H1 (cell line): ENCODE measurements at regions not wholly inside any gene's neighbourhood (a gene's known extent, or its start where the extent isn't known, plus 50 kb on each side); places are given as distances from the start of the nearest gene placed in this dataset.
A peak's percentile ranks its signal among the peaks of the same experiment; 100 is the strongest.

Experiments used
- CTCF ChIA-PET: fragments of 300-600 bp; sonication (Branson Sonifier 250); formaldehyde crosslinking; loops from one replicate; lab custom pipeline; 2021; ENCODE audit not compliant: partially characterized antibody; lab: Charles Lee
- POLR2A ChIA-PET: fragments of 300-600 bp; sonication (Branson Sonifier 250); formaldehyde crosslinking; loops from one replicate; lab custom pipeline; 2021; ENCODE audit warnings: inconsistent platforms; ENCODE audit not compliant: partially characterized antibody; lab: Charles Lee
- DNase-seq, 2 experiments: peaks; one replicate each; pipeline versions ENCODE4 v3.0.0 to v3.0.0-alpha.2; 2010 to 2022; ENCODE audit warnings: low spot score in 2 of 2, low read depth in 1 of 2, mixed read lengths in 1 of 2
- FAIRE-seq: peaks from 2 replicates; lab custom pipeline; 2011; peaks lifted over from hg19 to GRCh38; lab: Jason Lieb, UNC
- H2AFZ ChIP-seq: 2 replicates; pipeline ENCODE4 v1.8.1; 2012; ENCODE audit warnings: low read length, inconsistent platforms
- H2AK5ac ChIP-seq: 2 replicates; pipeline ENCODE4 v1.6.1; 2013; ENCODE audit warnings: low read depth, low read length
- H2BK120ac ChIP-seq: replicated peaks from 2 replicates; pipeline ENCODE3; 2013; ENCODE audit warnings: low read depth, low read length, inconsistent platforms
- H2BK12ac ChIP-seq: 2 replicates; pipeline ENCODE4 v1.6.1; 2013; ENCODE audit warnings: low read depth, low read length
- H2BK15ac ChIP-seq: 2 replicates; pipeline ENCODE4 v1.6.1; 2013; ENCODE audit warnings: low read length
- H2BK20ac ChIP-seq: 2 replicates; pipeline ENCODE4 v1.6.1; 2013; ENCODE audit warnings: low read length
- H2BK5ac ChIP-seq: 2 replicates; pipeline ENCODE4 v1.6.1; 2013; ENCODE audit warnings: low read depth, low read length
- H3K14ac ChIP-seq: 2 replicates; pipeline ENCODE4 v1.6.1; 2013; ENCODE audit warnings: inconsistent platforms; ENCODE audit not compliant: insufficient read length
- H3K18ac ChIP-seq: 2 replicates; pipeline ENCODE4 v1.6.1; 2013; ENCODE audit warnings: low read length; ENCODE audit errors: extremely low read depth
- H3K23ac ChIP-seq: 2 replicates; pipeline ENCODE4 v1.6.1; 2013; ENCODE audit warnings: inconsistent platforms; ENCODE audit not compliant: insufficient read length
- H3K23me2 ChIP-seq: 2 replicates; pipeline ENCODE4 v1.6.1; 2013; ENCODE audit warnings: low read depth, low read length
- H3K27ac ChIP-seq: 2 replicates; pipeline ENCODE4 v1.6.1; 2011; ENCODE audit warnings: low read depth, low read length, inconsistent platforms
- H3K27me3 ChIP-seq, 4 experiments: replicated peaks in 1 of 4; 1 replicate in 1 of 4; 2 replicates in 3 of 4; pipeline versions ENCODE4 v1.6.1 to v1.8.1; 2011 to 2013; ENCODE audit warnings: low read length in 3 of 4, mild to moderate bottlenecking in 3 of 4, inconsistent platforms in 2 of 4, mixed read lengths in 2 of 4, moderate library complexity in 1 of 4; ENCODE audit not compliant: control insufficient read depth in 3 of 4, insufficient read depth in 3 of 4; ENCODE audit errors: extremely low read depth in 1 of 4
- H3K36me3 ChIP-seq, 4 experiments: 2 replicates each; pipeline versions ENCODE4 v1.6.1 to v1.8.1; 2011 to 2013; ENCODE audit warnings: mild to moderate bottlenecking in 4 of 4, low read length in 3 of 4, moderate library complexity in 2 of 4, control low read depth in 1 of 4, inconsistent platforms in 1 of 4; ENCODE audit not compliant: insufficient read depth in 4 of 4, control insufficient read depth in 2 of 4
- H3K4ac ChIP-seq: replicated peaks from 2 replicates; pipeline ENCODE3; 2013; ENCODE audit warnings: low read length, low read depth, mixed read lengths, inconsistent platforms; ENCODE audit not compliant: insufficient read length
- H3K4me1 ChIP-seq, 4 experiments: replicated peaks in 1 of 4; 1 replicate in 1 of 4; 2 replicates in 3 of 4; pipeline versions ENCODE4 v1.6.1 to v1.8.1; 2011 to 2013; ENCODE audit warnings: low read length in 3 of 4, inconsistent platforms in 2 of 4, mixed read lengths in 1 of 4; ENCODE audit not compliant: insufficient read depth in 4 of 4, control insufficient read depth in 3 of 4
- H3K4me2 ChIP-seq, 2 experiments: 2 replicates each; pipeline versions ENCODE4 v1.6.1 to v1.8.1; 2011 to 2013; ENCODE audit warnings: low read depth in 2 of 2, low read length in 2 of 2, control low read depth in 1 of 2, inconsistent platforms in 1 of 2, mild to moderate bottlenecking in 1 of 2; ENCODE audit not compliant: insufficient read depth in 1 of 2
- H3K4me3 ChIP-seq, 4 experiments: fragments of 200-600, 300-600 bp in 1 of 4; sonication (generic), shearing (Covaris generic), sonication (Bioruptor Twin) in 1 of 4; 2 replicates each; pipeline versions ENCODE4 v1.5.1 to v1.8.1; 2011 to 2016; ENCODE audit warnings: low read length in 4 of 4, low read depth in 3 of 4, control low read depth in 2 of 4, inconsistent platforms in 2 of 4, mild to moderate bottlenecking in 2 of 4, mixed read lengths in 1 of 4, moderate library complexity in 1 of 4; ENCODE audit not compliant: insufficient read depth in 2 of 4; ENCODE audit errors: extremely low read depth in 1 of 4
- H3K56ac ChIP-seq: replicated peaks from 2 replicates; pipeline ENCODE3; 2013; ENCODE audit warnings: low read depth, mild to moderate bottlenecking, mixed read lengths, low read length, inconsistent platforms; ENCODE audit not compliant: insufficient read length
- H3K79me1 ChIP-seq: 2 replicates; pipeline ENCODE4 v1.6.1; 2013; ENCODE audit warnings: low read depth, low read length, control low read depth
- H3K79me2 ChIP-seq, 2 experiments: 2 replicates each; pipeline versions ENCODE4 v1.6.1 to v1.8.1; 2012 to 2013; ENCODE audit warnings: low read length in 2 of 2, mild to moderate bottlenecking in 2 of 2, inconsistent platforms in 1 of 2; ENCODE audit not compliant: insufficient read depth in 2 of 2, control insufficient read depth in 1 of 2
- H3K9ac ChIP-seq, 4 experiments: replicated peaks in 1 of 4; 1 replicate in 1 of 4; 2 replicates in 3 of 4; pipeline versions ENCODE4 v1.6.1 to v1.8.1; 2011 to 2013; ENCODE audit warnings: low read depth in 3 of 4, low read length in 3 of 4, control low read depth in 2 of 4, mild to moderate bottlenecking in 2 of 4, moderate library complexity in 2 of 4, inconsistent platforms in 1 of 4; ENCODE audit errors: extremely low read depth in 1 of 4
- H3K9me3 ChIP-seq, 2 experiments: 2 replicates each; pipeline versions ENCODE4 v1.6.1 to v1.8.1; 2012 to 2013; ENCODE audit warnings: mild to moderate bottlenecking in 2 of 2, moderate library complexity in 2 of 2, control low read depth in 1 of 2, inconsistent platforms in 1 of 2, low read depth in 1 of 2, low read length in 1 of 2, mixed read lengths in 1 of 2; ENCODE audit not compliant: insufficient read depth in 2 of 2
- H4K20me1 ChIP-seq, 2 experiments: replicated peaks in 1 of 2; 2 replicates each; pipeline versions ENCODE3 to v1.8.1; 2011 to 2013; ENCODE audit warnings: inconsistent platforms in 2 of 2, low read length in 2 of 2, mild to moderate bottlenecking in 1 of 2; ENCODE audit not compliant: insufficient read depth in 2 of 2, control insufficient read depth in 1 of 2
- H4K5ac ChIP-seq: 2 replicates; pipeline ENCODE4 v1.6.1; 2013; ENCODE audit warnings: low read length, low read depth, mixed read lengths, inconsistent platforms; ENCODE audit not compliant: insufficient read length
- H4K8ac ChIP-seq: 2 replicates; pipeline ENCODE4 v1.8.0; 2013; ENCODE audit warnings: mild to moderate bottlenecking, moderate library complexity, low read length, inconsistent platforms; ENCODE audit not compliant: insufficient read depth; ENCODE audit errors: extremely low read depth
- H4K91ac ChIP-seq: replicated peaks from 2 replicates; pipeline ENCODE3; 2013; ENCODE audit warnings: low read length, mixed read lengths, inconsistent platforms; ENCODE audit not compliant: insufficient read length
- CHD1 ChIP-seq: IDR thresholded peaks from 2 replicates; pipeline ENCODE4 v1.6.1; 2012; ENCODE audit warnings: low read depth, low read length, improper control_type of control experiment
- EGR1 ChIP-seq: IDR thresholded peaks from 2 replicates; pipeline ENCODE4 v1.6.1; 2011; ENCODE audit warnings: low read depth, low read length, borderline replicate concordance
- KDM5A ChIP-seq: fragments of 200-600 bp; IDR thresholded peaks from 2 replicates; pipeline ENCODE4 v1.7.1; 2012; ENCODE audit warnings: mild to moderate bottlenecking, low read length, inconsistent platforms, mixed read lengths
- NRF1 ChIP-seq: IDR thresholded peaks from 2 replicates; pipeline ENCODE4 v1.6.1; 2011; ENCODE audit warnings: mild to moderate bottlenecking, low read depth, low read length, improper control_type of control experiment
- PHF8 ChIP-seq: fragments of 200-600 bp; sonication (generic); conservative IDR thresholded peaks from 2 replicates; pipeline ENCODE4 v1.7.1; 2012; ENCODE audit warnings: low read depth, mild to moderate bottlenecking, inconsistent platforms, low read length, moderate library complexity
- POLR2AphosphoS5 ChIP-seq: IDR thresholded peaks from 2 replicates; pipeline ENCODE4 v1.6.1; 2011; ENCODE audit warnings: low read depth, low read length
- POU5F1 ChIP-seq: IDR thresholded peaks from 2 replicates; pipeline ENCODE4 v1.6.1; 2011; ENCODE audit warnings: low read depth, mild to moderate bottlenecking, low read length, moderate library complexity
- RNF2 ChIP-seq: fragments of 200-900, 300-1000 bp; sonication (generic); IDR thresholded peaks from 2 replicates; pipeline ENCODE4 v1.7.1; 2016; ENCODE audit warnings: borderline replicate concordance, low read depth, mild to moderate bottlenecking, antibody characterized with exemption, low read length; ENCODE audit not compliant: poor library complexity, severe bottlenecking; ENCODE audit errors: missing control alignments
- TBP ChIP-seq: IDR thresholded peaks from 2 replicates; pipeline ENCODE4 v1.6.1; 2011; ENCODE audit warnings: low read depth, low read length, improper control_type of control experiment
- WGBS, 2 experiments: shearing (Covaris generic) in 1 of 2; methylation state at CpG; one replicate each; pipeline versions ENCODE4 v1.1.6 to v1.1.7; 2013 to 2015; ENCODE audit warnings: low lambda C conversion rate in 2 of 2, mixed read lengths in 2 of 2, inconsistent platforms in 1 of 2, low coverage in 1 of 2, missing lambda C conversion rate in 1 of 2; ENCODE audit not compliant: insufficient replicate concordance in 2 of 2, insufficient coverage in 1 of 2, insufficient read length in 1 of 2; ENCODE audit errors: extremely low coverage in 1 of 2, missing lambda C conversion rate in 1 of 2; 5-methylcytosine and 5-hydroxymethylcytosine counted together
- TF ChIP-seq, protein P1 (sequence below): IDR thresholded peaks from 2 replicates; pipeline ENCODE4 v1.6.1; 2012; ENCODE audit warnings: low read length, inconsistent platforms
- TF ChIP-seq, protein P2 (sequence below): IDR thresholded peaks from 2 replicates; pipeline ENCODE4 v1.6.1; 2011; ENCODE audit warnings: low read length, improper control_type of control experiment

DNA sequence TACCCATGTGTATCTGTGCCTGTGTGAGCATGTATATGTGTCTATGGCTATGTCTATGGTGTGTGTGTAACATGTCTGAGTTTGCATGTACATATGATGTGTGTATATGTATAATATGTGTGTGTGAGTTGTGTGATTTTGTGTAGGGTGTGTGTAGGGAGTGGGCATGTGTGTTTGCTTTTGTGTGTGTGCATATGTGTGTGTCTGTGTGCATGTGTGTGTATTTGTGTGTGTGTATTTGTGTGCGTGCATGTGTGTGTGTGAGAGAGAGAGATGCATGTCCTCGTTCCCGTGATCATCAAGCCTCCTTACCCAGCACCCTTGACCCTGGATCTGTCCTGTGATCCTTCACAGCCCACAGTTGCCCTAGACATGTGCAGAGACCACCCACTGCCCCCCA lies 79.5 kb downstream of the LINGO1 start:
- Histone ChIP-seq H2BK12ac (no peak overlapping the region; the same call in 1 of the 2 replicates), H2BK5ac (no peak overlapping the region), H2BK120ac (no peak overlapping the region), H4K5ac (no peak overlapping the region), H3K9ac (no peak overlapping the region), H3K4ac (peak overlapping the region; percentile 29), H3K27ac (no peak overlapping the region), H3K79me2 (no peaks in the 10 kb centered on the region), H3K4me1 (peaks cover 0 to 18% (median 9%) of the 10 kb centered on the region in 4 experiments; a peak in 6 of 7 replicates), H3K9me3 (no peaks in the 10 kb centered on the region), H4K91ac (no peak overlapping the region), H4K20me1 (no peaks in the 10 kb centered on the region), H3K18ac (no peak overlapping the region), H3K14ac (no peak overlapping the region), H3K23ac (no peak overlapping the region), H3K79me1 (no peaks in the 10 kb centered on the region), H3K27me3 (no peaks in the 10 kb centered on the region), H3K56ac (no peak overlapping the region), H2AFZ (no peak overlapping the region), H3K36me3 (no peaks in the 10 kb centered on the region), H2BK15ac (peak overlapping the region; percentile 1; the same call in 1 of the 2 replicates), H2AK5ac (peak overlapping the region; percentile 79; the same call in 1 of the 2 replicates), H3K4me2 (no peak overlapping the region), H2BK20ac (0 out of 2 replicates have a peak overlapping the region, but pooled peaks have one; percentile 32), H3K23me2 (peaks cover 4% of the 10 kb centered on the region; the same call in 1 of the 2 replicates), H4K8ac (no peak overlapping the region), H3K4me3 (no peak overlapping the region)
- WGBS, 2 experiments = 98% methylated on average over 3 of the region's 3 CpGs; no CpG with 5 or more reads in 1 of the 2 experiments
- no peak for FAIRE-seq
- ChIA-PET CTCF (interaction anchor here (0.7 to 2.3 kb wide), 2 partner anchors 13 to 68 kb away, joined by 3 to 4 read pairs; no protein-coding TSS in a partner anchor), POLR2A (no interaction called here)
- DNase-seq = no peak
- TF ChIP-seq, protein P1, sequence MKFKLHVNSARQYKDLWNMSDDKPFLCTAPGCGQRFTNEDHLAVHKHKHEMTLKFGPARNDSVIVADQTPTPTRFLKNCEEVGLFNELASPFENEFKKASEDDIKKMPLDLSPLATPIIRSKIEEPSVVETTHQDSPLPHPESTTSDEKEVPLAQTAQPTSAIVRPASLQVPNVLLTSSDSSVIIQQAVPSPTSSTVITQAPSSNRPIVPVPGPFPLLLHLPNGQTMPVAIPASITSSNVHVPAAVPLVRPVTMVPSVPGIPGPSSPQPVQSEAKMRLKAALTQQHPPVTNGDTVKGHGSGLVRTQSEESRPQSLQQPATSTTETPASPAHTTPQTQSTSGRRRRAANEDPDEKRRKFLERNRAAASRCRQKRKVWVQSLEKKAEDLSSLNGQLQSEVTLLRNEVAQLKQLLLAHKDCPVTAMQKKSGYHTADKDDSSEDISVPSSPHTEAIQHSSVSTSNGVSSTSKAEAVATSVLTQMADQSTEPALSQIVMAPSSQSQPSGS = no peak
- TF ChIP-seq KDM5A (no peak), POU5F1 (no peak), POLR2AphosphoS5 (no peak), TBP (no peak), PHF8 (no peak), CHD1 (no peak), EGR1 (no peak), RNF2 (no peak), NRF1 (no peak)
- TF ChIP-seq, protein P2, sequence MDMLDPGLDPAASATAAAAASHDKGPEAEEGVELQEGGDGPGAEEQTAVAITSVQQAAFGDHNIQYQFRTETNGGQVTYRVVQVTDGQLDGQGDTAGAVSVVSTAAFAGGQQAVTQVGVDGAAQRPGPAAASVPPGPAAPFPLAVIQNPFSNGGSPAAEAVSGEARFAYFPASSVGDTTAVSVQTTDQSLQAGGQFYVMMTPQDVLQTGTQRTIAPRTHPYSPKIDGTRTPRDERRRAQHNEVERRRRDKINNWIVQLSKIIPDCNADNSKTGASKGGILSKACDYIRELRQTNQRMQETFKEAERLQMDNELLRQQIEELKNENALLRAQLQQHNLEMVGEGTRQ = no peak
